Gastrocnemius medialis (tissue), 4 donors: ENCODE measurements at regions not wholly inside any gene's neighbourhood (a gene's known extent, or its start where the extent isn't known, plus 50 kb on each side); places are given as distances from the start of the nearest gene placed in this dataset.
"Not testable (repeated sequence)": the region's sequence is repeated elsewhere in the genome, so short reads cannot be mapped to it uniquely, and the experiment has no call there.

ENCODE experiments used
- POLR2A ChIP-seq, 2 donors: fragments of 450-650 bp; IDR thresholded peaks; one replicate each; pipeline ENCODE4 v1.6.1; 2017; ENCODE audit warnings: antibody characterized with exemption in 2 of 2, mild to moderate bottlenecking in 2 of 2, moderate library complexity in 2 of 2
- TF ChIP-seq, protein P1 (sequence below), 5 experiments: fragments of 450-650 bp in 3 of 5; fragments of 200-600 bp in 2 of 5; sonication (generic) in 2 of 5; IDR thresholded peaks in 4 of 5; conservative IDR thresholded peaks in 1 of 5; 1 replicate in 4 of 5; 2 replicates in 1 of 5; pipeline ENCODE4 v1.5.1; 2016 to 2019; ENCODE audit warnings: antibody characterized with exemption in 5 of 5, mild to moderate bottlenecking in 3 of 5, moderate library complexity in 3 of 5

DNA sequence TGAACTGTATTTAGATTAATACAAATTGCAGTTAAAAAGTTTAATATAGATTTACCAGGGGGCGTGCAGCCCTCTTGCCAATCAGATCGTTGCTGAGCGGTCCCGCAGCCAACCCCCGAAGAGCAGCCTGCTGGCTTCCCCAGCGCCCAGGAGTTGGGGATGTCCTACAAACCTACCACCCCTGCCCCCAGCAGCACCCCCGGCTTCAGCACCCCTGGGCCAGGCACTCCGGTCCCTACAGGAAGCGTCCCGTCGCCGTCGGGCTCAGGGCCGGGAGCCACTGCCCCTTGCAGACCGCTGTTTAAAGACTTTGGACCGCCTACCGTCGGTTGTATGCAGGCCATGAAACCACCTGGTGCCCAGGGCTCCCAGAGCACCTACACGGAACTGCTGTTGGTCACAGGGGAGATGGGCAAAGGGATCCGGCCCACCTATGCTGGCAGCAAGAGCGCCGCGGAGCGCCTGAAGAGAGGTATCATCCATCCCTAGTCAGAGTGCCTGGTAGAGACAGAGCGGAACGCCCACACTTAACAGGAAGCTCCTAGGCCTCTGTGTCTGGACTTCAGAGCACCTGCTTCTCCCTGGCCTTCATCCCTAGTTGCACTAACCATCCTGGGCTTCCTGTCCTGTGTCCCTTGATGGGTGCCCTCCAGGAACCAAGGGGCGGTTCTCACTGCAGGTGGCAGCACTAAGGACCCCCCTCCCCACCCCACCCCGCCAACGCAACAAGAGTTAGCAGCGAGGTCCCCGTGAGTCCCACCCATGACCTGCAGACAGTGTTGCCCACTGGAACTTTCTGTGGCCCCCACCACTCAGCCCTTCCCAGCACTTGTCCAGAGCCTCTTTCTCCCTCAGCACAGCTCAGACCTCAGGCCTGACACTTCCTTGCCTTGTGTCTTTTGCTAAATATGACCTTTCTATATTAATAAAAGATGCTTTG lies 91.5 kb upstream of the ZNG1F start:
- TF ChIP-seq, protein P1, sequence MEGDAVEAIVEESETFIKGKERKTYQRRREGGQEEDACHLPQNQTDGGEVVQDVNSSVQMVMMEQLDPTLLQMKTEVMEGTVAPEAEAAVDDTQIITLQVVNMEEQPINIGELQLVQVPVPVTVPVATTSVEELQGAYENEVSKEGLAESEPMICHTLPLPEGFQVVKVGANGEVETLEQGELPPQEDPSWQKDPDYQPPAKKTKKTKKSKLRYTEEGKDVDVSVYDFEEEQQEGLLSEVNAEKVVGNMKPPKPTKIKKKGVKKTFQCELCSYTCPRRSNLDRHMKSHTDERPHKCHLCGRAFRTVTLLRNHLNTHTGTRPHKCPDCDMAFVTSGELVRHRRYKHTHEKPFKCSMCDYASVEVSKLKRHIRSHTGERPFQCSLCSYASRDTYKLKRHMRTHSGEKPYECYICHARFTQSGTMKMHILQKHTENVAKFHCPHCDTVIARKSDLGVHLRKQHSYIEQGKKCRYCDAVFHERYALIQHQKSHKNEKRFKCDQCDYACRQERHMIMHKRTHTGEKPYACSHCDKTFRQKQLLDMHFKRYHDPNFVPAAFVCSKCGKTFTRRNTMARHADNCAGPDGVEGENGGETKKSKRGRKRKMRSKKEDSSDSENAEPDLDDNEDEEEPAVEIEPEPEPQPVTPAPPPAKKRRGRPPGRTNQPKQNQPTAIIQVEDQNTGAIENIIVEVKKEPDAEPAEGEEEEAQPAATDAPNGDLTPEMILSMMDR (IDR thresholded peaks at IDR 0.05 in 4 of 5, conservative IDR thresholded peaks at IDR 0.05 in 1 of 5): not testable (repeated sequence)
- TF ChIP-seq POLR2A (IDR thresholded peaks at IDR 0.05): not testable (repeated sequence)
